ENCODE measurements at regions not wholly inside any gene's neighbourhood (a gene's known extent, or its start where the extent isn't known, plus 50 kb on each side); places are given as distances from the start of the nearest gene placed in this dataset.

- H3K4me3 Mint-ChIP-seq = no peak overlapping the region
- H3K9me3 Mint-ChIP-seq = peaks cover 4% of the 10 kb centered on the region; the same call in 2 of the 3 replicates
- no peak overlapping the region for H2AFZ ChIP-seq
- H4K20me1 ChIP-seq (replicated peaks; ENCODE audit: insufficient read depth) = no peaks in the 10 kb centered on the region
- H3K36me3 Mint-ChIP-seq (ENCODE audit: low read depth) = peaks cover 6% of the 10 kb centered on the region; the same call in 2 of the 3 replicates
- no peaks in the 10 kb centered on the region for H3K27me3 Mint-ChIP-seq (ENCODE audit: insufficient read depth, low read depth, poor library complexity)
- TF ChIP-seq REST (IDR thresholded peaks at IDR 0.05; ENCODE audit: unreplicated experiment) = no peak
- no peak for TF ChIP-seq ZNF114 (CRISPR knock-in tag; IDR thresholded peaks at IDR 0.05)
- no peak for TF ChIP-seq EZH2 (IDR thresholded peaks at IDR 0.05; ENCODE audit: low read depth, unreplicated experiment)
- no peak for TF ChIP-seq CTCF (conservative IDR thresholded peaks at IDR 0.05; ENCODE audit: low read depth in 2 of 2)
- no peak for TF ChIP-seq EZH2phosphoT487 (IDR thresholded peaks at IDR 0.05; ENCODE audit: unreplicated experiment)
- no peak for TF ChIP-seq ZNF462 (CRISPR knock-in tag; IDR thresholded peaks at IDR 0.05)
- TF ChIP-seq POLR2AphosphoS5 (IDR thresholded peaks at IDR 0.05; ENCODE audit: low read depth) = no peak
- H3K4me1 Mint-ChIP-seq = no peaks in the 10 kb centered on the region
- no peaks in the 10 kb centered on the region for H3F3A ChIP-seq (replicated peaks; ENCODE audit: low read depth)
- H3K4me1 ChIP-seq (ENCODE audit: insufficient read depth) = peaks cover under 1% of the 10 kb centered on the region; the same call in 1 of the 2 replicates
- no peaks in the 10 kb centered on the region for H3K36me3 ChIP-seq (ENCODE audit: insufficient read depth)
- H3K27ac Mint-ChIP-seq = no peak overlapping the region
- no peaks in the 10 kb centered on the region for H3K27me3 ChIP-seq (ENCODE audit: insufficient read depth)
- H3K4me2 ChIP-seq = no peak overlapping the region
- no peak for DNase-seq (ENCODE audit: low spot score)
- no peak overlapping the region for H3K27ac ChIP-seq (ENCODE audit: low read depth)
- H3K79me2 ChIP-seq (replicated peaks; ENCODE audit: insufficient read depth) = no peaks in the 10 kb centered on the region
- H3K9me2 ChIP-seq (ENCODE audit: insufficient read depth) = no peaks in the 10 kb centered on the region
- no peak for ATAC-seq
- H3K4me3 ChIP-seq = no peak overlapping the region
These were observed 402.1 kb upstream of the SEMA6A start for GRCh38 chr5:116976767-116977166.

Data from GM23338 (cell line).